DND-41 (cell line): ENCODE measurements at regions not wholly inside any gene's neighbourhood (a gene's known extent, or its start where the extent isn't known, plus 50 kb on each side); places are given as distances from the start of the nearest gene placed in this dataset.

Source experiments
- EZH2 ChIP-seq: IDR thresholded peaks from 3 replicates; pipeline ENCODE4 v1.6.1; 2012; ENCODE audit warnings: borderline replicate concordance, low read depth, mild to moderate bottlenecking, moderate library complexity, low read length, inconsistent platforms; ENCODE audit not compliant: severe bottlenecking
- TF ChIP-seq, protein P1 (sequence below): IDR thresholded peaks from 2 replicates; pipeline ENCODE4 v1.5.1; 2012; ENCODE audit warnings: borderline replicate concordance, low read length, moderate library complexity, mild to moderate bottlenecking; ENCODE audit not compliant: poor library complexity, severe bottlenecking; ENCODE audit errors: extremely low read depth

- TF ChIP-seq, protein P1, sequence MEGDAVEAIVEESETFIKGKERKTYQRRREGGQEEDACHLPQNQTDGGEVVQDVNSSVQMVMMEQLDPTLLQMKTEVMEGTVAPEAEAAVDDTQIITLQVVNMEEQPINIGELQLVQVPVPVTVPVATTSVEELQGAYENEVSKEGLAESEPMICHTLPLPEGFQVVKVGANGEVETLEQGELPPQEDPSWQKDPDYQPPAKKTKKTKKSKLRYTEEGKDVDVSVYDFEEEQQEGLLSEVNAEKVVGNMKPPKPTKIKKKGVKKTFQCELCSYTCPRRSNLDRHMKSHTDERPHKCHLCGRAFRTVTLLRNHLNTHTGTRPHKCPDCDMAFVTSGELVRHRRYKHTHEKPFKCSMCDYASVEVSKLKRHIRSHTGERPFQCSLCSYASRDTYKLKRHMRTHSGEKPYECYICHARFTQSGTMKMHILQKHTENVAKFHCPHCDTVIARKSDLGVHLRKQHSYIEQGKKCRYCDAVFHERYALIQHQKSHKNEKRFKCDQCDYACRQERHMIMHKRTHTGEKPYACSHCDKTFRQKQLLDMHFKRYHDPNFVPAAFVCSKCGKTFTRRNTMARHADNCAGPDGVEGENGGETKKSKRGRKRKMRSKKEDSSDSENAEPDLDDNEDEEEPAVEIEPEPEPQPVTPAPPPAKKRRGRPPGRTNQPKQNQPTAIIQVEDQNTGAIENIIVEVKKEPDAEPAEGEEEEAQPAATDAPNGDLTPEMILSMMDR, result no peak
- no peak for TF ChIP-seq EZH2
Measured at GRCh38 chr10:3549118-3549517, 235.9 kb downstream of the KLF6 start.
